CD4-positive, CD25-positive, alpha-beta regulatory T cell (primary cell): ENCODE measurements at regions not wholly inside any gene's neighbourhood (a gene's known extent, or its start where the extent isn't known, plus 50 kb on each side); places are given as distances from the start of the nearest gene placed in this dataset.

Experiments
- ATAC-seq, 2 donors: fragments of 150-1000 bp; cut with Tn5 transposase; one replicate each; pipeline ENCODE4 v1.10.0; 2021; ENCODE audit warnings: low read depth in 2 of 2, moderate number of reproducible peaks in 2 of 2, moderate library complexity in 1 of 2
- DNase-seq, 3 donors: peaks; one replicate each; pipeline versions ENCODE4 v3.0.0 to v3.0.0-alpha.2; 2012 to 2022; ENCODE audit warnings: mixed read lengths in 1 of 3
- H3K27ac ChIP-seq: one replicate; pipeline ENCODE4 v1.7.0; 2013; ENCODE audit warnings: mild to moderate bottlenecking, low read length; ENCODE audit not compliant: insufficient read depth, poor library complexity, severe bottlenecking
- H3K27me3 ChIP-seq: one replicate; pipeline ENCODE4 v1.7.0; 2013; ENCODE audit warnings: low read length; ENCODE audit not compliant: control insufficient read depth, insufficient read depth
- H3K36me3 ChIP-seq: one replicate; pipeline ENCODE4 v1.7.0; 2013; ENCODE audit warnings: mild to moderate bottlenecking, low read length, moderate library complexity; ENCODE audit not compliant: control insufficient read depth, insufficient read depth
- H3K4me1 ChIP-seq: 2 replicates; pipeline ENCODE4 v1.7.0; 2013; ENCODE audit warnings: mild to moderate bottlenecking, low read length; ENCODE audit not compliant: insufficient read depth, control insufficient read depth, poor library complexity, severe bottlenecking
- H3K4me3 ChIP-seq: one replicate; pipeline ENCODE4 v1.7.0; 2013; ENCODE audit warnings: low read depth, mild to moderate bottlenecking, low read length, moderate library complexity
- H3K9me3 ChIP-seq, 2 experiments: 1 replicate in 1 of 2; 2 replicates in 1 of 2; pipeline ENCODE4 v1.7.0; 2013; ENCODE audit warnings: low read length in 2 of 2, mild to moderate bottlenecking in 1 of 2, moderate library complexity in 1 of 2; ENCODE audit not compliant: control insufficient read depth in 2 of 2
- H3K27ac Mint-ChIP-seq, 3 donors: one replicate each; pipeline ENCODE4 v1.8.0; 2020 to 2022; ENCODE audit warnings: mild to moderate bottlenecking in 3 of 3, mixed read lengths in 3 of 3, moderate library complexity in 2 of 3
- H3K27me3 Mint-ChIP-seq: one replicate; pipeline ENCODE4 v1.8.0; 2022; ENCODE audit warnings: mild to moderate bottlenecking, mixed read lengths
- H3K36me3 Mint-ChIP-seq: one replicate; pipeline ENCODE4 v1.8.0; 2020; ENCODE audit warnings: mixed read lengths
- H3K4me1 Mint-ChIP-seq, 4 donors: one replicate each; pipeline ENCODE4 v1.8.0; 2020 to 2022; ENCODE audit warnings: mixed read lengths in 4 of 4, mild to moderate bottlenecking in 1 of 4
- H3K4me3 Mint-ChIP-seq, 4 donors: one replicate each; pipeline ENCODE4 v1.8.0; 2020 to 2022; ENCODE audit warnings: mild to moderate bottlenecking in 4 of 4, mixed read lengths in 4 of 4, moderate library complexity in 3 of 4
- H3K9me3 Mint-ChIP-seq, 7 donors: one replicate each; pipeline ENCODE4 v1.8.0; 2020 to 2022; ENCODE audit warnings: mixed read lengths in 7 of 7, mild to moderate bottlenecking in 3 of 7, moderate library complexity in 2 of 7

- Histone ChIP-seq H3K4me3 (no peak overlapping the region), H3K27ac (no peak overlapping the region), H3K36me3 (no peaks in the 10 kb centered on the region), H3K9me3 (no peaks in the 10 kb centered on the region), H3K4me1 (no peaks in the 10 kb centered on the region), H3K27me3 (no peaks in the 10 kb centered on the region)
- Mint-ChIP-seq H3K36me3 (no peaks in the 10 kb centered on the region), H3K27me3 (no peaks in the 10 kb centered on the region), H3K27ac (no peak overlapping the region), H3K9me3 (peaks cover 0 to 8% (median 5%) of the 10 kb centered on the region in 7 donors), H3K4me3 (no peak overlapping the region), H3K4me1 (no peaks in the 10 kb centered on the region)
- DNase-seq = no peak
- no peak for ATAC-seq
These were observed 1584.3 kb upstream of the ACVR2A start for GRCh38 chr2:146260551-146260950.

DNA sequence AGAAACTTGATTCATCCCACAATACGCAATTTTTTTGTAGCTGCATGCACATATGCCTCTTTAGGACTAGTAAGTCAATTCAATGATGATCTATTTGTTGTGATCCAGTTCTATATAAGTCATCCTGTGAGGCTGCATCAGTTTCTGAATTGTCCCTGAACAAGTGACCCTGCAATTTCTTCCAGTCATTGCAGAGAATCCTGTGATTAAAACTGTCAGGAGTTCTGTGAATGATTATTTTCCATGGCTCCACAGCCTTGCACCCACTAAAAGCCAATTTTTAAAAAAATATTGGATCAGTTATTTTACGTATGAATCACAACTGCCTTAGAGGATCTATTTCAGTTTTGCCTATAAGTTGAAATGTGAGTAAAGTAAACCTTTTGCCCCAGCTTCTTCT lies 1585.0 kb upstream of the ACVR2A start:
- Mint-ChIP-seq H3K4me3 (no peak overlapping the region), H3K36me3 (no peaks in the 10 kb centered on the region), H3K4me1 (no peaks in the 10 kb centered on the region), H3K27me3 (no peaks in the 10 kb centered on the region), H3K9me3 (peaks cover 0 to 9% (median 6%) of the 10 kb centered on the region in 7 donors), H3K27ac (no peak overlapping the region)
- no peak overlapping the region for H3K27ac ChIP-seq
- H3K4me1 ChIP-seq = no peaks in the 10 kb centered on the region
- DNase-seq (no peak), ATAC-seq (no peak)
- H3K27me3 ChIP-seq = no peaks in the 10 kb centered on the region
- H3K9me3 ChIP-seq = no peaks in the 10 kb centered on the region
- H3K4me3 ChIP-seq = no peak overlapping the region
- no peaks in the 10 kb centered on the region for H3K36me3 ChIP-seq

GRCh38 chr2:146258071-146258470 lies 1586.8 kb upstream of the ACVR2A start:
- H3K36me3 Mint-ChIP-seq = no peaks in the 10 kb centered on the region
- DNase-seq = no peak
- no peaks in the 10 kb centered on the region for H3K27me3 Mint-ChIP-seq
- Histone ChIP-seq H3K9me3 (no peaks in the 10 kb centered on the region), H3K27ac (no peak overlapping the region), H3K4me3 (no peak overlapping the region), H3K4me1 (no peaks in the 10 kb centered on the region), H3K36me3 (no peaks in the 10 kb centered on the region), H3K27me3 (no peaks in the 10 kb centered on the region)
- no peak overlapping the region for H3K27ac Mint-ChIP-seq
- no peaks in the 10 kb centered on the region for H3K4me1 Mint-ChIP-seq
- H3K9me3 Mint-ChIP-seq = peaks cover 0 to 9% (median 3%) of the 10 kb centered on the region in 7 donors
- no peak for ATAC-seq
- no peak overlapping the region for H3K4me3 Mint-ChIP-seq

GRCh38 chr2:146252119-146252518 lies 1592.7 kb upstream of the ACVR2A start:
- Mint-ChIP-seq H3K9me3 (peaks cover 0 to 7% (median 3%) of the 10 kb centered on the region in 7 donors), H3K36me3 (no peaks in the 10 kb centered on the region), H3K27ac (no peak overlapping the region), H3K4me3 (no peak overlapping the region), H3K4me1 (no peaks in the 10 kb centered on the region), H3K27me3 (no peaks in the 10 kb centered on the region)
- H3K4me3 ChIP-seq = no peak overlapping the region
- no peak overlapping the region for H3K27ac ChIP-seq
- H3K36me3 ChIP-seq = no peaks in the 10 kb centered on the region
- no peaks in the 10 kb centered on the region for H3K4me1 ChIP-seq
- no peaks in the 10 kb centered on the region for H3K9me3 ChIP-seq
- ATAC-seq = no peak
- H3K27me3 ChIP-seq = no peaks in the 10 kb centered on the region
- DNase-seq = no peak

GRCh38 chr2:146251328-146251727 lies 1593.5 kb upstream of the ACVR2A start:
- H3K9me3 Mint-ChIP-seq = peaks cover 0 to 8% (median 3%) of the 10 kb centered on the region in 7 donors
- ATAC-seq (no peak), DNase-seq (no peak)
- Histone ChIP-seq H3K4me3 (no peak overlapping the region), H3K27me3 (no peaks in the 10 kb centered on the region), H3K9me3 (no peaks in the 10 kb centered on the region), H3K27ac (no peak overlapping the region), H3K36me3 (no peaks in the 10 kb centered on the region), H3K4me1 (no peaks in the 10 kb centered on the region)
- H3K4me1 Mint-ChIP-seq = no peaks in the 10 kb centered on the region
- H3K27me3 Mint-ChIP-seq = no peaks in the 10 kb centered on the region
- no peak overlapping the region for H3K27ac Mint-ChIP-seq
- no peaks in the 10 kb centered on the region for H3K36me3 Mint-ChIP-seq
- H3K4me3 Mint-ChIP-seq = no peak overlapping the region

DNA sequence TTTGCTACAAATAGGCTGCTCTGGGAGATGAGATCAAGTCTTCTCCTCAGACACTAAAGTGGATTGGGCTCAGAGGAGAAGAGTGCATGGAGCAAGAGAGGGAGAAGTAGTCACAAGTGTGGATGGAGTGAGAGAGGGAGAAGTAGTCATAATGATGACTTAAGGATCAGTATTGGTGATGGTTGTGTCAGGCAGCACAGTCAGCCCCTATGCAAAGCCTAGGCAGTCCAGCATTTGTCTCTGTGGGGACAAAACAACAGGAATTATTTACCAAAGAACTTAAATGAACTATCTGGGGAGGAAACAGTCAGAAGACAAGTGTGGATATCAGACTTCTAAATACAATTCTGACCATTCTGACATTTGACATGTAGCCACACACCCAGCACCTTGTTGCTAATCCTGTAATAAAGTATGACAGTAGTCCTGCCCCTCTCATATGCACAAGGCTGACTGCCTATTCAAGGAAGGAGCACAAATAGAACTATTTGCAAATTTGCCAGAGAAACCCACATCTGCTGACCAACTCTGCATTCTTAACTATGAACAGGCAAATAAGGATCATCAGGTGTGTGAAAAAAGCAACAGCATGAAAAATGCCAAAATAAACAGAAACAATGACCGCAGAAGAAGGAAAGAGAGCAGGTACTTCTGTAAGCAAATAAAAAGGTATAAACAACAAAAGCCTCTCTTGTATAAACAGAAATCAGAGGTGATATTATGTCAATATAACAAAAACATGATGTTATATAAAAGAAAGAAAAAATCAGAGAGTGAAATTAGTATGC lies 1597.9 kb upstream of the ACVR2A start:
- DNase-seq = no peak
- Histone ChIP-seq H3K9me3 (no peaks in the 10 kb centered on the region), H3K27me3 (no peaks in the 10 kb centered on the region), H3K27ac (no peak overlapping the region), H3K4me3 (no peak overlapping the region), H3K4me1 (no peaks in the 10 kb centered on the region), H3K36me3 (no peaks in the 10 kb centered on the region)
- H3K27me3 Mint-ChIP-seq = no peaks in the 10 kb centered on the region
- H3K4me3 Mint-ChIP-seq = no peak overlapping the region
- peaks cover 0 to 8% (median 1%) of the 10 kb centered on the region in 7 donors for H3K9me3 Mint-ChIP-seq
- H3K36me3 Mint-ChIP-seq = no peaks in the 10 kb centered on the region
- H3K4me1 Mint-ChIP-seq = no peaks in the 10 kb centered on the region
- H3K27ac Mint-ChIP-seq = no peak overlapping the region
- ATAC-seq = no peak

DNA sequence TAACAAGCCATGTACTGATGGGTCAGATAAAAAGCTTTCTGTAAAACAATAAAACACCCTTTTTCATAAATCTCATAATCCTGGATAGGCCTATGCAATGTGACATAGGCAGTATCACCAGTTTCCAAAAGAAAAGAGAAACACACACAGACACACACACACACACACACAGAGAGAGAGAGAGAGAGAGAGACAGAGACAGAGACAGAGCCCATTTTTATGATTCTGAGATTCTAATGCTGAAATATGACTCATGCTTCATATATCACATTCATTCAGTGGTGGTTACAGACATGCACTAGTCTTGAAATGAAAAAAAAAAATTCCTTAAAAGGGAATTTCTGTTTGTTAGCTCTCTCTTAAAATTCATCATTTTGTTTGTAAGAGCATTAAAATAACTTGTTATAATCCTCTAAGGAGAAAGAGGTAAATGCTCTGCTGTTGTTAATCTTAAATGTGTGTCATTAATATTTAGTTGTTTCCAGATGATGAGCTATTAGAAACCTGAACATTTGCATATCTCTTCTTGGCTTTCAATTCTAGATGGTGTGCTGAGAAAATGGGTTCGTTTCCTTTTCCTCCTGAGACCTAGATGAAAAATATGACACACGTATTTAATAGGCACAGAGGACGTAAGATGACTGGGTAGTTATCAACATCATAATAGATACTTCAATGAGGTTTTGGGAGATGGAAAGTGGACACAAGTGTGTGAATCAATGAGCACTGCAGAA lies 1598.7 kb upstream of the ACVR2A start:
- Histone ChIP-seq H3K27ac (no peak overlapping the region), H3K36me3 (no peaks in the 10 kb centered on the region), H3K4me3 (no peak overlapping the region), H3K4me1 (no peaks in the 10 kb centered on the region), H3K9me3 (no peaks in the 10 kb centered on the region), H3K27me3 (no peaks in the 10 kb centered on the region)
- Mint-ChIP-seq H3K4me3 (no peak overlapping the region), H3K27me3 (no peaks in the 10 kb centered on the region), H3K9me3 (peaks cover 0 to 8% (median 1%) of the 10 kb centered on the region in 7 donors), H3K4me1 (no peaks in the 10 kb centered on the region), H3K27ac (no peak overlapping the region), H3K36me3 (no peaks in the 10 kb centered on the region)
- no peak for ATAC-seq
- no peak for DNase-seq

DNA sequence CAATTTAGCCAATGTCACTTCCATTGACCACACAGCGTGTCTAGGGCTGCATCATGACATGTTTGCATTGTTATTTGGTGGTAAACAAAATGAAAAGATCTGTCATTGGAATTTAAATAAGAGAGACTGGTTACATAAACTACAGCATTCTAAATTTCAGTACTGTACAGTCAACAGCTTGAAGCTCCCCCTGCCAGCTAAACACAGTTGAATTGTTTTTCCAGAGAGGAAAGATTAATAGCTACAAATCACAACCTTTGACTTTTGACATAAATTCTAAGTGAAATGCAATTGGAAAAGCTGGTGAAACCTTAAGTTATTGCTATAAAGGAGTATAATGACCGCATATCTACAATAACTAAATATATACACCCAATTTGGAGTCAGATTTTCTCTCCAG lies 1600.0 kb upstream of the ACVR2A start:
- Mint-ChIP-seq H3K4me1 (no peaks in the 10 kb centered on the region), H3K4me3 (no peak overlapping the region), H3K9me3 (peaks cover 0 to 8% (median 1%) of the 10 kb centered on the region in 7 donors), H3K36me3 (no peaks in the 10 kb centered on the region), H3K27ac (no peak overlapping the region), H3K27me3 (no peaks in the 10 kb centered on the region)
- H3K9me3 ChIP-seq = no peaks in the 10 kb centered on the region
- H3K4me1 ChIP-seq = no peaks in the 10 kb centered on the region
- H3K36me3 ChIP-seq = no peaks in the 10 kb centered on the region
- DNase-seq (no peak), ATAC-seq (no peak)
- H3K27ac ChIP-seq = no peak overlapping the region
- H3K4me3 ChIP-seq = no peak overlapping the region
- H3K27me3 ChIP-seq = no peaks in the 10 kb centered on the region
